Gastroesophageal sphincter (tissue), 3 donors: ENCODE measurements at regions not wholly inside any gene's neighbourhood (a gene's known extent, or its start where the extent isn't known, plus 50 kb on each side); places are given as distances from the start of the nearest gene placed in this dataset.

Experiments used
- POLR2A ChIP-seq, 2 donors: fragments of 450-650 bp; IDR thresholded peaks; one replicate each; pipeline ENCODE4 v1.6.1; 2017; ENCODE audit warnings: antibody characterized with exemption in 2 of 2, mild to moderate bottlenecking in 2 of 2, moderate library complexity in 1 of 2
- POLR2AphosphoS5 ChIP-seq: sonication (generic); formaldehyde crosslinking; IDR thresholded peaks from one replicate; pipeline ENCODE4 v1.6.1; 2017; ENCODE audit warnings: antibody characterized with exemption
- TF ChIP-seq, protein P1 (sequence below), 4 experiments: fragments of 200-600 bp in 2 of 4; fragments of 450-650 bp in 2 of 4; sonication (generic) in 1 of 4; IDR thresholded peaks; one replicate each; pipeline ENCODE4 v1.5.1; 2017 to 2019; ENCODE audit warnings: antibody characterized with exemption in 4 of 4, mild to moderate bottlenecking in 2 of 4, moderate library complexity in 2 of 4

DNA sequence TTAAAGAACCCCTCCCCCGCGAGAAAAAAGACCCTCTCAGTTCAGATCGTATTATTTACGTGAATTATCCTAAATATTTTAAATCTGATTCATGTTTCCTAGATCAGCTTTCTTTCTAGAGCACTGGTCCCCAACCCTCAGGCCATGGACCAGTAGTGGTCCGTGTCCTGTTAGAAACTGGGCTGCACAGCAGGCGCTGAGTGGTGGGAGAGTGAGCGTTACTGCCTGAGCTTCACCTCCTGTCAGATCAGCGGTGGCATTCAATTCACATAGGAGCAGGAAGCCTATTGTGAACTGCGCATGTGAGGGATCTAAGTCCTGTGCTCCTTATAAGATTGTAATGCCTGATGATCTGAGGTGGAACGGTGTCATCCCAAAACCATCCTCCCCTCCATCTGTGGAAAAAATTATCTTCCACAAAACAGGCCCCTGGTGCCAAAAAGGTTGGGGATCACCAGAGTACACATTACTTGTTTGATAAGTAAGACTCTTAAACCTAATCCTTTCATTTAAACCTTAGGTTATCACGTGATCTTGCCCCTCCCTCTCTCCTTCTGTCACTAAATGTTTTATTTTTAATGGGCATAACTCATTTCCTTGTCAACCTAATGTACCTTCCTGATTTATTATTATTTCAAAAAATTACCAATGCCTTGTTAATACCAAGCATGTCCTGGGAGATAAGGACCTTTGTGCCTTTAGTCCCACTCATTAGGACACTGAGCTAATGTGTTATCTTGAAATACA is 442.9 kb downstream of the TLL1 start:
- TF ChIP-seq, protein P1, sequence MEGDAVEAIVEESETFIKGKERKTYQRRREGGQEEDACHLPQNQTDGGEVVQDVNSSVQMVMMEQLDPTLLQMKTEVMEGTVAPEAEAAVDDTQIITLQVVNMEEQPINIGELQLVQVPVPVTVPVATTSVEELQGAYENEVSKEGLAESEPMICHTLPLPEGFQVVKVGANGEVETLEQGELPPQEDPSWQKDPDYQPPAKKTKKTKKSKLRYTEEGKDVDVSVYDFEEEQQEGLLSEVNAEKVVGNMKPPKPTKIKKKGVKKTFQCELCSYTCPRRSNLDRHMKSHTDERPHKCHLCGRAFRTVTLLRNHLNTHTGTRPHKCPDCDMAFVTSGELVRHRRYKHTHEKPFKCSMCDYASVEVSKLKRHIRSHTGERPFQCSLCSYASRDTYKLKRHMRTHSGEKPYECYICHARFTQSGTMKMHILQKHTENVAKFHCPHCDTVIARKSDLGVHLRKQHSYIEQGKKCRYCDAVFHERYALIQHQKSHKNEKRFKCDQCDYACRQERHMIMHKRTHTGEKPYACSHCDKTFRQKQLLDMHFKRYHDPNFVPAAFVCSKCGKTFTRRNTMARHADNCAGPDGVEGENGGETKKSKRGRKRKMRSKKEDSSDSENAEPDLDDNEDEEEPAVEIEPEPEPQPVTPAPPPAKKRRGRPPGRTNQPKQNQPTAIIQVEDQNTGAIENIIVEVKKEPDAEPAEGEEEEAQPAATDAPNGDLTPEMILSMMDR (IDR thresholded peaks at IDR 0.05): no peak
- no peak for TF ChIP-seq POLR2A (IDR thresholded peaks at IDR 0.05)
- no peak for TF ChIP-seq POLR2AphosphoS5
